Caco-2 (cell line): ENCODE measurements at regions not wholly inside any gene's neighbourhood (a gene's known extent, or its start where the extent isn't known, plus 50 kb on each side); places are given as distances from the start of the nearest gene placed in this dataset.

Source experiments
- BruUV-seq: library from RNA; stranded (reverse); fragments of 400-500 nt; replicated peaks from 2 replicates; lab custom pipeline; 2021; lab: Mats Ljungman, UMichigan
- CTCF ChIA-PET: fragments of 300-600 bp; sonication (Branson Sonifier 250); formaldehyde crosslinking; loops from one replicate; lab custom pipeline; 2022; ENCODE audit warnings: antibody characterized with exemption; lab: Charles Lee
- POLR2A ChIA-PET: fragments of 300-600 bp; sonication (Branson Sonifier 250); formaldehyde crosslinking; loops from one replicate; lab custom pipeline; 2022; ENCODE audit warnings: antibody characterized with exemption; lab: Charles Lee
- DNase-seq, 2 experiments: peaks; one replicate each; pipeline versions ENCODE4 v3.0.0 to v3.0.0-alpha.2; 2020 to 2022
- H3K27me3 ChIP-seq: replicated peaks from 2 replicates; pipeline ENCODE4 v1.6.0; 2011; ENCODE audit warnings: low read length; ENCODE audit not compliant: control insufficient read depth, insufficient read depth
- H3K36me3 ChIP-seq: 2 replicates; pipeline ENCODE4 v1.5.1; 2011; ENCODE audit warnings: low read length; ENCODE audit not compliant: control insufficient read depth, insufficient read depth
- H3K4me1 ChIP-seq: fragments of 250-450 bp; sonication (Bioruptor Pico); 2 replicates; pipeline ENCODE4 v1.5.1; 2020; ENCODE audit warnings: mild to moderate bottlenecking
- H3K4me3 ChIP-seq: 2 replicates; pipeline ENCODE4 v1.5.1; 2011; ENCODE audit warnings: low read depth, mild to moderate bottlenecking, control low read depth, low read length
- H3K9me3 ChIP-seq: fragments of 250-450 bp; sonication (Bioruptor Pico); 2 replicates; pipeline ENCODE4 v1.5.1; 2020; ENCODE audit warnings: mild to moderate bottlenecking, moderate library complexity
- H3K27ac Mint-ChIP-seq: one replicate; pipeline ENCODE4 v1.8.0; 2022; ENCODE audit warnings: mixed read lengths; ENCODE audit not compliant: unreplicated experiment
- H3K27me3 Mint-ChIP-seq: one replicate; pipeline ENCODE4 v1.8.0; 2022; ENCODE audit warnings: mixed read lengths; ENCODE audit not compliant: insufficient read depth, unreplicated experiment
- H3K36me3 Mint-ChIP-seq: one replicate; pipeline ENCODE4 v1.8.0; 2022; ENCODE audit warnings: mild to moderate bottlenecking, mixed read lengths; ENCODE audit not compliant: insufficient read depth, unreplicated experiment
- H3K4me1 Mint-ChIP-seq: one replicate; pipeline ENCODE4 v1.8.0; 2022; ENCODE audit warnings: low read depth, mixed read lengths; ENCODE audit not compliant: unreplicated experiment
- H3K4me3 Mint-ChIP-seq: one replicate; pipeline ENCODE4 v1.8.0; 2022; ENCODE audit warnings: mild to moderate bottlenecking, moderate library complexity, mixed read lengths; ENCODE audit not compliant: unreplicated experiment
- H3K9me3 Mint-ChIP-seq: one replicate; pipeline ENCODE4 v1.8.0; 2022; ENCODE audit warnings: mixed read lengths; ENCODE audit not compliant: unreplicated experiment
- intact Hi-C: fragments of 100-400 bp; cut with micrococcal nuclease; formaldehyde crosslinking; loops from one replicate; pipeline ENCODE4 v1.10.0; 2022; ENCODE audit not compliant: unreplicated experiment
- TF ChIP-seq, protein P1 (sequence below), 2 experiments: fragments of 200-600 bp in 1 of 2; IDR thresholded peaks; 1 replicate in 1 of 2; 2 replicates in 1 of 2; pipeline versions ENCODE4 v1.5.1 to v1.8.0; 2011 to 2022; ENCODE audit warnings: antibody characterized with exemption in 1 of 2, control low read depth in 1 of 2, inconsistent platforms in 1 of 2, low read depth in 1 of 2, low read length in 1 of 2, mild to moderate bottlenecking in 1 of 2, moderate library complexity in 1 of 2; ENCODE audit not compliant: insufficient read depth in 1 of 2, severe bottlenecking in 1 of 2, unreplicated experiment in 1 of 2

DNA sequence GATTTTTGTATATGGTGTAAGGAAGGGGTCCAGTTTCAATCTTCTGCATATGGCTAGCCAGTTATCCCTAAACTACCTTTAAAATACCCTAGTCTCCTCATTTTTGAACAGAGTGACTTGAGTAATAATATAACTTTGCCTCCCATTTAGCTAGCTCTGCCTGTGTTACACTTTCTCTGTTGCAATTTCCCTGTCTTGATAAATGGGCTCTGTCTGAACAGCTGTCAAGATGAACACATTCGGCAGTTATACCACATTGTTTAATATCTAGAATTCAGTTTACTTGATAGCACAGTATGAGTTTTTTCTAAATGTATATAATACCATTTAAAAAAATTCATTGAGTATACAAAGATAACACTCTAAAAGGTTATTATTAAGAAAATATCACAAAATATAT, 562.9 kb upstream of the FTMT start:
- ChIA-PET CTCF (no interaction called here), POLR2A (no interaction called here)
- Histone ChIP-seq H3K4me1 (no peaks in the 10 kb centered on the region), H3K4me3 (no peak overlapping the region), H3K9me3 (no peaks in the 10 kb centered on the region), H3K36me3 (no peaks in the 10 kb centered on the region), H3K27me3 (no peaks in the 10 kb centered on the region)
- Mint-ChIP-seq H3K4me3 (no peak overlapping the region), H3K4me1 (no peaks in the 10 kb centered on the region), H3K9me3 (no peaks in the 10 kb centered on the region), H3K27me3 (no peaks in the 10 kb centered on the region), H3K36me3 (no peaks in the 10 kb centered on the region), H3K27ac (no peak overlapping the region)
- intact Hi-C loops, result no loop called here
- TF ChIP-seq, protein P1, sequence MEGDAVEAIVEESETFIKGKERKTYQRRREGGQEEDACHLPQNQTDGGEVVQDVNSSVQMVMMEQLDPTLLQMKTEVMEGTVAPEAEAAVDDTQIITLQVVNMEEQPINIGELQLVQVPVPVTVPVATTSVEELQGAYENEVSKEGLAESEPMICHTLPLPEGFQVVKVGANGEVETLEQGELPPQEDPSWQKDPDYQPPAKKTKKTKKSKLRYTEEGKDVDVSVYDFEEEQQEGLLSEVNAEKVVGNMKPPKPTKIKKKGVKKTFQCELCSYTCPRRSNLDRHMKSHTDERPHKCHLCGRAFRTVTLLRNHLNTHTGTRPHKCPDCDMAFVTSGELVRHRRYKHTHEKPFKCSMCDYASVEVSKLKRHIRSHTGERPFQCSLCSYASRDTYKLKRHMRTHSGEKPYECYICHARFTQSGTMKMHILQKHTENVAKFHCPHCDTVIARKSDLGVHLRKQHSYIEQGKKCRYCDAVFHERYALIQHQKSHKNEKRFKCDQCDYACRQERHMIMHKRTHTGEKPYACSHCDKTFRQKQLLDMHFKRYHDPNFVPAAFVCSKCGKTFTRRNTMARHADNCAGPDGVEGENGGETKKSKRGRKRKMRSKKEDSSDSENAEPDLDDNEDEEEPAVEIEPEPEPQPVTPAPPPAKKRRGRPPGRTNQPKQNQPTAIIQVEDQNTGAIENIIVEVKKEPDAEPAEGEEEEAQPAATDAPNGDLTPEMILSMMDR (IDR thresholded peaks at IDR 0.05; ENCODE audit: insufficient read depth in 1 of 2, low read depth in 1 of 2, low read length in 1 of 2, severe bottlenecking in 1 of 2, unreplicated experiment in 1 of 2), result no peak
- no peak for DNase-seq
- BruUV-seq, result no TSS peak

DNA sequence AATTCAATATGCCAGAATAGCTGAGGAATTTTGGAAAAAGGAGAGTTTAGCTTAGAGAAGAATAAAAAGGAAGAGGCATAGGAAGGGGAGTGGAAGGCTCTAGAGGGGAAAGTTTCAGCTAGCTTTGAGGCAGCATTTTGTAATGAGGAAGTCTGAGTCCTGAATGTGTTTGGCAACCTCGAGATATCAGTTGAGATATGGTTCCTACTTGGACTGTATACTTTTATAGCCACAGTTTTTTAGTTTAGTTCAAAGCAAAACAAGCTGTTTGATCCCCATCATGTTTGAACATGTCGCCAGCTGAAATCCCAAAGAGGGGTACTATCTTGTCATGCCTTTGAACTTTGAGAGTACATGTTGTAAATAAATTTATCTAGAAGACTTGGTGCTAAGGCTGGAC, 559.0 kb upstream of the FTMT start:
- Mint-ChIP-seq H3K36me3 (no peaks in the 10 kb centered on the region), H3K27ac (no peak overlapping the region), H3K4me1 (no peaks in the 10 kb centered on the region), H3K27me3 (no peaks in the 10 kb centered on the region), H3K4me3 (no peak overlapping the region), H3K9me3 (no peaks in the 10 kb centered on the region)
- POLR2A ChIA-PET, result no interaction called here
- intact Hi-C loops, result no loop called here
- no TSS peak for BruUV-seq
- H3K4me3 ChIP-seq, result no peak overlapping the region
- H3K27me3 ChIP-seq, result no peaks in the 10 kb centered on the region
- CTCF ChIA-PET, result no interaction called here
- H3K4me1 ChIP-seq, result no peaks in the 10 kb centered on the region
- TF ChIP-seq, protein P1 (IDR thresholded peaks at IDR 0.05; ENCODE audit: insufficient read depth in 1 of 2, low read depth in 1 of 2, low read length in 1 of 2, severe bottlenecking in 1 of 2, unreplicated experiment in 1 of 2), result no peak
- no peaks in the 10 kb centered on the region for H3K9me3 ChIP-seq
- DNase-seq, result no peak
- H3K36me3 ChIP-seq, result no peaks in the 10 kb centered on the region

DNA sequence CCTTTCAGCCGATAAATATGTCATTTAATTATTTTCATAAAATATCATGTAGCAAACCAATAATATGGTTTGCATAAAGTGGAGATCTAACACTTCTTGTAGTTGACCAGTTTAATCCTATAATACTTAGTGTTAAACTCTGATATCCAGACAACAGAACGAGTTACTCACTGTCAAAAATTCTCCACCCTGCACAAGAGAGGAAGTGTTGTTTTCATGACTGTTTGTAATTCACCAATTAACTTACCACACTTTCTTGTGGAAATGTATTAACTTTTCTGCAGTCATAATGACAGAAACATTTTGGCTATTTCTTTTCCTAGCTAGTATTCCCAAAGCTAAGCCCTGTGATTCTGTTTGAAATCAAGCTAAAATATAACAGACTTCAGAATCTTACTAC, 555.3 kb upstream of the FTMT start:
- no peaks in the 10 kb centered on the region for H3K4me1 Mint-ChIP-seq
- ChIA-PET CTCF (no interaction called here), POLR2A (no interaction called here)
- no peak overlapping the region for H3K27ac Mint-ChIP-seq
- no peaks in the 10 kb centered on the region for H3K4me1 ChIP-seq
- TF ChIP-seq, protein P1 (IDR thresholded peaks at IDR 0.05; ENCODE audit: insufficient read depth in 1 of 2, low read depth in 1 of 2, low read length in 1 of 2, severe bottlenecking in 1 of 2, unreplicated experiment in 1 of 2), result no peak
- H3K9me3 ChIP-seq, result no peaks in the 10 kb centered on the region
- H3K36me3 ChIP-seq, result no peaks in the 10 kb centered on the region
- no peaks in the 10 kb centered on the region for H3K9me3 Mint-ChIP-seq
- H3K27me3 Mint-ChIP-seq, result no peaks in the 10 kb centered on the region
- H3K27me3 ChIP-seq, result no peaks in the 10 kb centered on the region
- no peak overlapping the region for H3K4me3 ChIP-seq
- DNase-seq, result no peak
- intact Hi-C loops, result no loop called here
- no peak overlapping the region for H3K4me3 Mint-ChIP-seq
- no TSS peak for BruUV-seq
- H3K36me3 Mint-ChIP-seq, result no peaks in the 10 kb centered on the region
